Kasumi-1 (cell line): ENCODE measurements at regions not wholly inside any gene's neighbourhood (a gene's known extent, or its start where the extent isn't known, plus 50 kb on each side); places are given as distances from the start of the nearest gene placed in this dataset.

Experiments used
- DNase-seq, 2 experiments: peaks; one replicate each; lab custom pipeline; 2025; lab: John Stamatoyannopoulos, UW

- no peak for DNase-seq
These were observed 62.6 kb upstream of the IRF2BP2 start for GRCh38 chr1:234672349-234673135.

GRCh38 chr1:234670967-234671626 is 61.1 kb upstream of the IRF2BP2 start:
- DNase-seq, result no peak

GRCh38 chr1:234669499-234669898 is 59.5 kb upstream of the IRF2BP2 start:
- no peak for DNase-seq

DNA sequence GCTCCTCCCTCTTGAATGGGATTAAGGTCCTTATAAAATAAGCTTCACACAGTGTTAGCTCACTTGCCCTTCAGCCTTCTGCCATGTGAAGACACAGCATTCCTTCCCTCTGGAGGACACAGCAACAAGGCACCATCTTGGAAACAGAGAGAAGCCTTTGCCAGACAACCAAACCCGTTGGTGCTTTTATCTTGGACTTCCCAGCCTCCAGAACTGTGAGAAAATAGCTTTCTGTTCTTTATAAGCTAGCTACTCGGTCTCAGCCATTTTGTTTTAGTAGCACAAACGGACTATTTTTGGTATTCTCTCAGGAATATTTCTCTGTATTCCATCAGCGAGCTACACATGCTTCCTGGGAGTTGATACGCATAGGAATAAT is 58.6 kb upstream of the IRF2BP2 start:
- DNase-seq, result no peak

DNA sequence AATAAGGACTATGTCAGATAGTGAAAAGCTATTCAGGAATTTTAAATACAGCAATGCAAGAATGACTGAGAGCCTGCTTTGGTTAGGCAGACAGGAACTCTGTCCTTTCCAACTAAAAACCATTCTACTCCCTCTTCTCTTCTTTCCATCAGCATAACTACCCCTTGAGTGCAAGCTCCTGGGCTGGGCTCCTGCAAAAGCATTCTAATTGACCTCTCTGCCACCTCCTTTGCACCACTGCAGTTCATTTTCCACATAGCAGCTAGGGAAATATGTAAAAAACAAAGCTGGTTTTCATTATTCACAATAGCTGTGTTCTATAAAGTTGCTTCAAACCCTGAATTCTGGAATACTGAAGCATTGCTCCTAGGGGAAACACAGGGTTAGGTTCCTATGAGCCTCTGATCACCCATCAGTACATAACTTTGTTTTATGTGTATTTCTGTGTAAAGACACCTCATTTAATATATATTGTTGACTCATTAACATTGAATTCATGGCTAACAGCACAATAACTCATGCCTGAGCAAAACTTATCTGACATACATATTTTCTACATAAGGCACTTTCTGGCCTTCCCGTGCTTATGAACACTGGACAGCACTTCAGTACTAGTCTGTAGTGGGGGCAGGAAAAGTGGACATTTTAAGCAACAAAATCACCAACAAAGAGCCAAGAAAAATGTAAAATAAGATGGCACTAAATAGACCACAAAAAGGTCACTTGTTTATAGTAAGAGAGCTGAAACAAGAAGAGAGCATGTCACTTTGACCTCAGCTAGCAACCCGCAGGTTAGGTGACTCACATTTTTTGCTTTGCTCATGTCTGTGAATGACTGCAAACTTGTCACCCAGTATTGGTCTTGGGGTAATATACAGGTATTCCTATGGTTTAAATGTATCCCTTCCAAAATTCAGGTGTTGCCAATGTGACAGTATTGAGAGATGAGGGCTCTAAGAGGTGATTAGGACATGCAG is 57.9 kb upstream of the IRF2BP2 start:
- no peak for DNase-seq

DNA sequence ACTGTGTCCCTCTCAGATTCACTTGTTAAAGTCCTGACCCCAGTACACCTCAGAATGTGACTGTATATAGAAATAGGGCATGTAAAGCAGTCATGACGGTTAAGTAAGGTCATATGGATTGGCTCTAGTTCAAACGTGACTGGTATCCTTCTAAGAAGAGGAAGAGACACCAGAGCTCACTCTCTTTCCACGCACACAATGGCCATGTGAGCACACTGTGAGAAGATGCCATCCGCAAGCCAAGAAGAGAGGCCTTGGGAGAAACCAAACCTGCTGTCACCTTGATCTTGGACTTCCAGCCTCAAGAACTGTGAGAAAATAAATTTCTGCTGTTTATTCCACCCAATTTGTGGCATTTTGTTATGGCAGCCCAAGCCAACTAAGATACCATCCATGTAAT is 56.8 kb upstream of the IRF2BP2 start:
- DNase-seq, result no peak

DNA sequence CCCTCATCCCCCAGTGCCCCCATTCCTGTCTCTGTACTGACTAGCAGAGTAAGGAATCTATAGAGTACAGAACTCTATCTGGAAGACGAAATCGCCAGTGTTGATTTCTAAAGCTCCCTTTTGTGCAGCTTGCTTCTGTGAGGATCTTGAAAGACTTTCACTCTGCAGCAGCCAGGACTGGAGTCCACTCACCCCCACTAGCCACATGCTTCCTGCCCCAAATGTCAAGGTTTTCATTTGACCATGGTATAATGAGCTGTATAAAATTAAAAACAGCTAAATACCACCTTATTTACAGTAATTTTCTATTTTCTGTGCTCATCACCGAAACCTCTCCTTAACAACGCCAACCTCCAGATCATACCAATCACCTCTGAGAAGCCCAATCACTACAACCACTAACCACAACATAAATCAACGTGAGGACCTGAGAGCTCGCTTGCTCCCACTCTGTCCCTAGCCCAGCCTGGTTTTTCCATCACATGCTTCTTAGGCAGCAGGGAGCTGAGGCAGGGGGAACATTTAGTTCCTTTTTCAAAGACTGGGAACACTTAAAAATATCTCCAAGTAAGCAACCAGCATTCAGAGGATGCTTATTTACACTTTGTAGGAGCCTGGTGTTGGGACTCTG is 56.1 kb upstream of the IRF2BP2 start:
- DNase-seq, result no peak

GRCh38 chr1:234662148-234662547 is 52.2 kb upstream of the IRF2BP2 start:
- no peak for DNase-seq

DNA sequence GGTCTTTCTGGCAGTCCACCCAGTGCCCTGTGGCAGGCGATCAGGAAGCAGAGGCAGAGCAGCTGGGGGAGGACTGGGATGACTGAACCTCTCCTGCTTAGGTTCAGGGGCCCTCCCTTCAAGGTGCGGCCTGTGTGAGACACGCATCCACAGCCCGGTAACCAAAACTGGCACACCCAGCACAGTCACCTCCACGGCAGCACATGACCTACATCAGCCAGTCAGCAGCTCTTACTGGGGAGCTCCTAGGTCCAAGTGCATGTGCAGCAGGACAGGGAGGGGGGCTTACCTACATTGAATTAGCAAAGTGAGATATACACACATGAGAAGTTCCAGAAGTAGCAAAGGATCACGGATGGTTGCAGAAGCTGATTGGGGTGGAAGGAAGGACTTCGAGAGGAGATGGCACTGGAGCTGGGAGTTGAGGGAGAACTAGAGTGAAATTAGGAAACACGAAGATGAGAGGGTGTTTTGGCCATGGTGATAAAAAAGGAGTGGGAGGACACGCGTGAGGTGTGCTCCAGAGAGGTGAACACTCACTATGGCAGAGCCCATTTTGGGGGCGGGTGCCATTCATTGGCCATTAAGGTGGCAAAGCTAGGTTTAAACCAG is 51.4 kb upstream of the IRF2BP2 start:
- DNase-seq, result no peak

DNA sequence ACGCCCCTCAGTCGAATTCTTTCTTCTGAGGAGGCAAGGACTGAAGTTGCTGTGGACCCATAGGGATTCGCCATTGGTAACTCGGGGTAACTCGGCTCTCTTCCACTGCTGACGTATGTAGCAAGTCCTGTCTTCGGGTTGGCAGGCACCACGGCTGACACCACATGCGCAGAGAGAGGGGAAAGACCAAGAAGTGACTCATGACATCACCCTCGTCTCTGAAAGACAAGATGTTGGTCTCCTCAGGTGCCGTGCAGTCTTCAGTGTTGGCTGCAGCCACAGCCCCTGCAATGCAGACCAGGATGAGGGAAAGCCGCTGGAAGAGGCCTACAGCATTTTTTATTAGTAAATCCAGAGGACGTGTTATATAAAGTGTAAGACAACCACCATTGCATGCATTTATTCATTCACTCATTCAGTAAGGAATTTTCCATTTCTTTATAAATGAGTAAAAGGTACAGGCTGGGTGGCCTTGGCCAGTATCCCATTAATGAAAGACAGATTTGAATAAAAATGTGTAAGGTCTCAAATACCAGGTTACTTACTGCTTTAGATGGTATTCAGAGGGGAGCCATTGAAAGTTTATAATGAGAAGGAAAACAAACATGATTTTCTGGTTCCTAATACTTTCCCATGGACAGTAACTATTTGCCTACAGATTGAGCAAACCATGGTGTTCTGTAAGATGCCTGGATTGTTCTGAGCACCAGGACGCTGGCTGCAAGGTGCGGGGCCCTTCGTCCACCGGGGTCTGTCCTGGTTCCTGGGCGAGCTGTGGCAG is 50.7 kb upstream of the IRF2BP2 start:
- no peak for DNase-seq
